Spleen (tissue), 7 donors: ENCODE measurements at regions not wholly inside any gene's neighbourhood (a gene's known extent, or its start where the extent isn't known, plus 50 kb on each side); places are given as distances from the start of the nearest gene placed in this dataset.

Experiments used
- CTCF ChIP-seq, 11 experiments: fragments of 200-600 bp in 7 of 11; fragments of 450-650 bp in 4 of 11; sonication (generic) in 4 of 11; IDR thresholded peaks in 8 of 11; conservative IDR thresholded peaks in 3 of 11; 1 replicate in 7 of 11; 2 replicates in 4 of 11; pipeline versions ENCODE4 v1.4.0 to v1.8.0; 2016 to 2021; ENCODE audit warnings: antibody characterized with exemption in 11 of 11, inconsistent platforms in 4 of 11, mild to moderate bottlenecking in 1 of 11
- POLR2A ChIP-seq, 3 donors: fragments of 450-650 bp; IDR thresholded peaks; one replicate each; pipeline ENCODE4 v1.5.1; 2017; ENCODE audit warnings: antibody characterized with exemption in 3 of 3, mild to moderate bottlenecking in 1 of 3
- donor health status: DM: no; HTN: no; CAD: no; lungs with moderate emphysema.
- donor health status: DM: no; HTN: no; CAD: no.
- donor health status: DM: no; HTN: no; CAD: no.

GRCh38 chr2:156959481-156959880 lies 298.0 kb upstream of the GALNT5 start:
- TF ChIP-seq POLR2A (IDR thresholded peaks at IDR 0.05) = no peak
- TF ChIP-seq CTCF (IDR thresholded peaks at IDR 0.05 in 8 of 11, conservative IDR thresholded peaks at IDR 0.05 in 3 of 11) = no peak
